Effector memory CD8-positive, alpha-beta T cell (primary cell): ENCODE measurements at regions not wholly inside any gene's neighbourhood (a gene's known extent, or its start where the extent isn't known, plus 50 kb on each side); places are given as distances from the start of the nearest gene placed in this dataset.

Source experiments
- ATAC-seq: fragments of 150-1000 bp; cut with Tn5 transposase; replicated peaks from 2 replicates; pipeline ENCODE4 v1.10.0; 2021; ENCODE audit warnings: mild to moderate bottlenecking, moderate library complexity
- DNase-seq, 3 experiments: peaks; one replicate each; pipeline ENCODE4 v3.0.0; 2021
- H3K27ac Mint-ChIP-seq, 2 donors: one replicate each; pipeline ENCODE4 v1.8.0; 2022; ENCODE audit warnings: mild to moderate bottlenecking in 2 of 2, mixed read lengths in 2 of 2, moderate library complexity in 2 of 2
- H3K27me3 Mint-ChIP-seq, 2 donors: one replicate each; pipeline ENCODE4 v1.8.0; 2022; ENCODE audit warnings: mixed read lengths in 2 of 2
- H3K36me3 Mint-ChIP-seq: one replicate; pipeline ENCODE4 v1.8.0; 2022; ENCODE audit warnings: mild to moderate bottlenecking, moderate library complexity, mixed read lengths; ENCODE audit not compliant: insufficient read depth
- H3K4me1 Mint-ChIP-seq, 2 donors: one replicate each; pipeline ENCODE4 v1.8.0; 2022; ENCODE audit warnings: low read depth in 2 of 2, mixed read lengths in 2 of 2
- H3K4me3 Mint-ChIP-seq, 2 donors: one replicate each; pipeline ENCODE4 v1.8.0; 2022; ENCODE audit warnings: mild to moderate bottlenecking in 2 of 2, mixed read lengths in 2 of 2, moderate library complexity in 2 of 2
- H3K9me3 Mint-ChIP-seq, 2 donors: one replicate each; pipeline ENCODE4 v1.8.0; 2022; ENCODE audit warnings: mixed read lengths in 2 of 2

- peaks cover 65% of the 10 kb centered on the region in 2 donors for H3K4me1 Mint-ChIP-seq
- peak overlapping the region; percentile 65 to 89 for H3K27ac Mint-ChIP-seq
- ATAC-seq (no peak), DNase-seq (no peak)
- peaks cover 11% of the 10 kb centered on the region for H3K36me3 Mint-ChIP-seq
- H3K27me3 Mint-ChIP-seq, result no peaks in the 10 kb centered on the region
- no peaks in the 10 kb centered on the region for H3K9me3 Mint-ChIP-seq
- H3K4me3 Mint-ChIP-seq, result peak overlapping the region; percentile 23 to 74
Observed at GRCh38 chr6:33906439-33906838, 102.6 kb upstream of the MLN start.

- ATAC-seq (peak; percentile 76), DNase-seq (peak; percentile 65 to 72 (median 70))
- peaks cover 11% of the 10 kb centered on the region for H3K36me3 Mint-ChIP-seq
- peak overlapping the region; percentile 74 to 81 for H3K4me3 Mint-ChIP-seq
- peaks cover 0 to 4% of the 10 kb centered on the region in 2 donors for H3K27me3 Mint-ChIP-seq
- peaks cover 62 to 63% of the 10 kb centered on the region in 2 donors for H3K4me1 Mint-ChIP-seq
- H3K27ac Mint-ChIP-seq, result peak overlapping the region; percentile 89 to 92
- no peaks in the 10 kb centered on the region for H3K9me3 Mint-ChIP-seq
Observed at GRCh38 chr6:33905071-33905609, 101.3 kb upstream of the MLN start.

- peaks cover 11% of the 10 kb centered on the region for H3K36me3 Mint-ChIP-seq
- peak overlapping the region; percentile 89 to 92 for H3K27ac Mint-ChIP-seq
- peaks cover 0 to 6% of the 10 kb centered on the region in 2 donors for H3K27me3 Mint-ChIP-seq
- ATAC-seq, result no peak
- H3K4me3 Mint-ChIP-seq, result peak overlapping the region; percentile 74 to 81
- H3K9me3 Mint-ChIP-seq, result no peaks in the 10 kb centered on the region
- DNase-seq, result no peak
- H3K4me1 Mint-ChIP-seq, result peaks cover 59 to 63% of the 10 kb centered on the region in 2 donors
Observed at GRCh38 chr6:33904747-33905065, 100.9 kb upstream of the MLN start.

GRCh38 chr6:33904050-33904746, 100.4 kb upstream of the MLN start:
- Mint-ChIP-seq H3K27me3 (peaks cover 0 to 9% of the 10 kb centered on the region in 2 donors), H3K4me3 (peak overlapping the region; percentile 74 to 81), H3K36me3 (peaks cover 11% of the 10 kb centered on the region), H3K4me1 (peaks cover 59 to 63% of the 10 kb centered on the region in 2 donors), H3K9me3 (no peaks in the 10 kb centered on the region), H3K27ac (peak overlapping the region; percentile 89 to 92)
- ATAC-seq (peak; percentile 80), DNase-seq (peak; percentile 79 to 83 (median 81))

- Mint-ChIP-seq H3K9me3 (no peaks in the 10 kb centered on the region), H3K36me3 (peaks cover 11% of the 10 kb centered on the region), H3K4me1 (peaks cover 59 to 63% of the 10 kb centered on the region in 2 donors), H3K4me3 (peak overlapping the region; percentile 74 to 81), H3K27me3 (peaks cover 0 to 15% of the 10 kb centered on the region in 2 donors), H3K27ac (peak overlapping the region; percentile 89 to 92)
- no peak for ATAC-seq
- DNase-seq, result no peak
Observed at GRCh38 chr6:33903579-33903978, 99.8 kb upstream of the MLN start.

GRCh38 chr6:33902457-33902853, 98.7 kb upstream of the MLN start:
- no peaks in the 10 kb centered on the region for H3K9me3 Mint-ChIP-seq
- DNase-seq (no peak), ATAC-seq (no peak)
- H3K27me3 Mint-ChIP-seq, result peaks cover 0 to 26% of the 10 kb centered on the region in 2 donors
- peaks cover 11% of the 10 kb centered on the region for H3K36me3 Mint-ChIP-seq
- H3K27ac Mint-ChIP-seq, result peak overlapping the region in 1 of 2 donors; percentile 0
- peak overlapping the region in 1 of 2 donors; percentile 74 for H3K4me3 Mint-ChIP-seq
- H3K4me1 Mint-ChIP-seq, result peaks cover 58 to 61% of the 10 kb centered on the region in 2 donors

GRCh38 chr6:33901822-33902456, 98.1 kb upstream of the MLN start:
- peaks cover 55 to 56% of the 10 kb centered on the region in 2 donors for H3K4me1 Mint-ChIP-seq
- no peaks in the 10 kb centered on the region for H3K9me3 Mint-ChIP-seq
- ATAC-seq (no peak), DNase-seq (no peak)
- H3K36me3 Mint-ChIP-seq, result peaks cover 8% of the 10 kb centered on the region
- no peak overlapping the region for H3K4me3 Mint-ChIP-seq
- H3K27ac Mint-ChIP-seq, result no peak overlapping the region
- peaks cover 0 to 27% of the 10 kb centered on the region in 2 donors for H3K27me3 Mint-ChIP-seq

- peaks cover 0 to 32% of the 10 kb centered on the region in 2 donors for H3K27me3 Mint-ChIP-seq
- H3K4me3 Mint-ChIP-seq, result no peak overlapping the region
- no peaks in the 10 kb centered on the region for H3K9me3 Mint-ChIP-seq
- no peaks in the 10 kb centered on the region for H3K36me3 Mint-ChIP-seq
- ATAC-seq (no peak), DNase-seq (no peak)
- H3K4me1 Mint-ChIP-seq, result peaks cover 35% of the 10 kb centered on the region in 2 donors
- no peak overlapping the region for H3K27ac Mint-ChIP-seq
Observed at GRCh38 chr6:33898771-33899170, 95.0 kb upstream of the MLN start.

GRCh38 chr6:33897189-33897780, 93.5 kb upstream of the MLN start:
- no peak for DNase-seq
- Mint-ChIP-seq H3K27me3 (peaks cover 0 to 40% of the 10 kb centered on the region in 2 donors), H3K9me3 (no peaks in the 10 kb centered on the region), H3K27ac (no peak overlapping the region), H3K36me3 (no peaks in the 10 kb centered on the region), H3K4me3 (no peak overlapping the region), H3K4me1 (peaks cover 21 to 25% of the 10 kb centered on the region in 2 donors)
- no peak for ATAC-seq

GRCh38 chr6:33896391-33897188, 92.8 kb upstream of the MLN start:
- ATAC-seq (no peak), DNase-seq (no peak)
- H3K27ac Mint-ChIP-seq, result no peak overlapping the region
- no peaks in the 10 kb centered on the region for H3K36me3 Mint-ChIP-seq
- H3K9me3 Mint-ChIP-seq, result no peaks in the 10 kb centered on the region
- H3K4me3 Mint-ChIP-seq, result no peak overlapping the region
- peaks cover 15 to 22% of the 10 kb centered on the region in 2 donors for H3K4me1 Mint-ChIP-seq
- peaks cover 0 to 47% of the 10 kb centered on the region in 2 donors for H3K27me3 Mint-ChIP-seq

GRCh38 chr6:33895988-33896387, 92.2 kb upstream of the MLN start:
- no peak for ATAC-seq
- no peak overlapping the region for H3K4me3 Mint-ChIP-seq
- H3K4me1 Mint-ChIP-seq, result peaks cover 11 to 17% of the 10 kb centered on the region in 2 donors
- H3K9me3 Mint-ChIP-seq, result no peaks in the 10 kb centered on the region
- no peak for DNase-seq
- H3K27ac Mint-ChIP-seq, result no peak overlapping the region
- no peaks in the 10 kb centered on the region for H3K36me3 Mint-ChIP-seq
- peaks cover 0 to 53% of the 10 kb centered on the region in 2 donors for H3K27me3 Mint-ChIP-seq

- no peaks in the 10 kb centered on the region for H3K36me3 Mint-ChIP-seq
- DNase-seq (no peak), ATAC-seq (peak; percentile 90)
- H3K4me3 Mint-ChIP-seq, result peak overlapping the region in 1 of 2 donors; percentile 5
- peaks cover 15 to 17% of the 10 kb centered on the region in 2 donors for H3K4me1 Mint-ChIP-seq
- H3K9me3 Mint-ChIP-seq, result no peaks in the 10 kb centered on the region
- H3K27ac Mint-ChIP-seq, result peak overlapping the region in 1 of 2 donors; percentile 49
- H3K27me3 Mint-ChIP-seq, result peaks cover 0 to 53% of the 10 kb centered on the region in 2 donors
Observed at GRCh38 chr6:33895296-33895695, 91.5 kb upstream of the MLN start.

GRCh38 chr6:33894438-33894837, 90.6 kb upstream of the MLN start:
- no peaks in the 10 kb centered on the region for H3K9me3 Mint-ChIP-seq
- no peak for DNase-seq
- H3K27me3 Mint-ChIP-seq, result peaks cover 0 to 49% of the 10 kb centered on the region in 2 donors
- H3K4me3 Mint-ChIP-seq, result no peak overlapping the region
- peak overlapping the region in 1 of 2 donors; percentile 49 for H3K27ac Mint-ChIP-seq
- peaks cover 15 to 17% of the 10 kb centered on the region in 2 donors for H3K4me1 Mint-ChIP-seq
- H3K36me3 Mint-ChIP-seq, result no peaks in the 10 kb centered on the region
- ATAC-seq, result no peak
